Ramos (cell line): ENCODE measurements at regions not wholly inside any gene's neighbourhood (a gene's known extent, or its start where the extent isn't known, plus 50 kb on each side); places are given as distances from the start of the nearest gene placed in this dataset.
"Not testable (repeated sequence)": the region's sequence is repeated elsewhere in the genome, so short reads cannot be mapped to it uniquely, and the experiment has no call there.

ENCODE experiments used
- in situ Hi-C: fragments of 300-500 bp; cut with MboI; formaldehyde crosslinking; loops from one replicate; pipeline ENCODE4 v1.14.3; 2022; ENCODE audit warnings: low sequenced_read_pairs; ENCODE audit not compliant: unreplicated experiment

DNA sequence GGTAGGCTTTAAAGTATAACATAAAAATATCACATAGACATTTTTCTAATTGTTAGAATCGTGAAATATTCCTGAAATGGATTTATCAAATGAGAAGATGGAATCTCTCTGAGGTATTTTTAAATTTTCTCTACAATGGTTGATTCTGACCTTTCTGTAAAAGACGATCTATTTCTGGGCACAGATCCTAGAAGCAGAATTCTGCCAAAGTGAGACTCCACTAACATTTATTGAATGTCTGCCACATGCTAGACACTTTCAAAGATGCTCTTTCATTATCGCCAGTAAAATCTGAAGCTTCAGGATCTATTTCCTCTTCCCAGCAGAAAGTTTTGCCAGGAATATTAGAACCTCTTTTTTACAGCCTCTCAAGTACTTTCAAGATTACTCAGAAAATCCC, 64.1 kb upstream of the TMEM45B start:
- in situ Hi-C loops = no loop called here

DNA sequence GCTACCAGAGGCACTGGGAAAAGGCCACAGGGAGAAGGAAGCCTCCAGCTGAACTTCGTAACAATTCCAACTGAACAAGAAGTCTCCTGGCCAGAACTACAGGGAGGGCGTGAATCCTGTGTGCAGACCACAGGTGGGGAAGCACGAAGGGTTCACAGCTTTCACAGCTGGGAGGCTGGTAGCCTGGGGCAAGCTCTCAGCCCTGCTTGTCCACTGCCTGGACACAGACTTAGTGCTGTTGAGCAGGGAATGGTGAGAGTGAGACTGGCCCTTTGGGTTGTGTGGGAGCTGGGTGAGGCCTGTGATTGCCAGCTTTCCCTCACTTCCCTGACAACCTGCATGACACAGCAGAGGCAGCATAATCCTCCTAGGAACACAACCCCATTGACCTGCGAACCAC, 52.1 kb upstream of the TMEM45B start:
- in situ Hi-C loops = not testable (repeated sequence)

DNA sequence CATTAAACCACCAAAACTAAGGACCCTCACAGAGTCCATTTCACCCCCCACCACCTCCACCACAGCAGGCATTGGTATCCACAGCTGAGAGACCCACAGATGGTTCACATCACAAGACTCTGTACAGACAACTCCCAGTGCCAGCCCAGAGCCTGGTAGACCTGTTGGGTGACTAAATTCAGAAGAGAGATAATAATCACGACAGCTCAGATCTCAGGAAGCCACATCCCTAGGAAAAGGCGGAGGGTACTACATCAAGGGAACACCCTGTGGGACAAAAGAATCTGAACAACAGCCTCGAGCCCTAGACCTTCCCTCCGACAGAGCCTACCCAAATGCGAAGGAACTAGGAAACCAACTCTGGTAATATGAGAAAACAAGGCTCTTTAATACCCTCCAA, 51.4 kb upstream of the TMEM45B start:
- in situ Hi-C loops = not testable (repeated sequence)
